ENCODE measurements at regions not wholly inside any gene's neighbourhood (a gene's known extent, or its start where the extent isn't known, plus 50 kb on each side); places are given as distances from the start of the nearest gene placed in this dataset.

DNA sequence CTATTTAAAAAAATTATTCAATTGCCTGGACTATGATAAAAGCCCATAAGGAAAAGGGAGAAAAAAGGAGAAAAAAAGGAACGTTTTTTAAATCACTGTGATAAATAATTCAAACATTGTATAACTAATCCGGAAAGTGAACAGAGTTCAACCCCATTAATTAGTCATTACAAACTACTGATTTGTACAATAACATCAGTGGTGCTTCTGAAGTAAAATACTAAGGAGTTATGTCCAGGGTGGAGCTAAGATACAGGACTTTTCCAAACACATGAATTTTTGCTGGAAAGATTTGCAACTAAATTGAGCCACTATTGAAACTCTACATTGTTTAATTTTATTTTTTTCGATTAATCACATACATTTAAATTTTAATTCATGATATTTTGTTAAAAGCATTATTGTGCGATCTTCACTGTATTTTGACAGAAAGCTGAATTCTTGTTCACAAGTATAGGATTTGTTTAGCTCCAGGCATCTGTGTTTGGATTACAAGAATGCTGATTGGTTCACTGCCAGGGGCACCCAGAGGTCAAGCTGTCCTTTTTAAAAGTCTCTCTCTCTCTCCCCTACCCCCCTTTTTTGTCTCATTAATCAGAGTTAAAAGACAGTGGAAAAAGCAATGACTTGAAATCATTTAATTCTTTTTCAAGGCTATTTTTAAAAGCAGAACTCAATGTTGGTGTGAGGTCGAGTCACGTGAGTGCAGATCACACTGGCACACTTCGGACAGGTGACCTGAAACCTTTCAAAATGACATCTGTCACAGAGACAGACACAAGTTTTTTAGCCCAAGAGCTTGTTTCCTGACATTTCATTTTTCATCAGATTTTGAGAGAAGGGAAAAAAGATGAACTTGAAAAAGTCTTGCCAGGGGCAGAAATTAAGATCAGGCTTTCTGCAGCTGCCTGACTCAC is 387.3 kb downstream of the NR2F1-AS1 start:
- TF ChIP-seq POLR2A (IDR thresholded peaks at IDR 0.05; ENCODE audit: low read length) (no peak), GATA1 (IDR thresholded peaks at IDR 0.05; ENCODE audit: low read depth, low read length) (no peak)
